GM18870 (cell line): ENCODE measurements at regions not wholly inside any gene's neighbourhood (a gene's known extent, or its start where the extent isn't known, plus 50 kb on each side); places are given as distances from the start of the nearest gene placed in this dataset.
"Not testable (repeated sequence)": the region's sequence is repeated elsewhere in the genome, so short reads cannot be mapped to it uniquely, and the experiment has no call there.

Source experiments
- ATAC-seq: cut with Tn5 transposase; IDR thresholded peaks from one replicate; pipeline ENCODE4 v1.9.1; 2021; ENCODE audit warnings: moderate library complexity; ENCODE audit not compliant: unreplicated experiment

GRCh38 chr6:81876971-81877370, 124.5 kb upstream of the TENT5A start:
- no peak for ATAC-seq

GRCh38 chr6:81875782-81876293, 123.4 kb upstream of the TENT5A start:
- no peak for ATAC-seq

- ATAC-seq = not testable (repeated sequence)
Observed at GRCh38 chr6:81869749-81870508, 117.4 kb upstream of the TENT5A start.

DNA sequence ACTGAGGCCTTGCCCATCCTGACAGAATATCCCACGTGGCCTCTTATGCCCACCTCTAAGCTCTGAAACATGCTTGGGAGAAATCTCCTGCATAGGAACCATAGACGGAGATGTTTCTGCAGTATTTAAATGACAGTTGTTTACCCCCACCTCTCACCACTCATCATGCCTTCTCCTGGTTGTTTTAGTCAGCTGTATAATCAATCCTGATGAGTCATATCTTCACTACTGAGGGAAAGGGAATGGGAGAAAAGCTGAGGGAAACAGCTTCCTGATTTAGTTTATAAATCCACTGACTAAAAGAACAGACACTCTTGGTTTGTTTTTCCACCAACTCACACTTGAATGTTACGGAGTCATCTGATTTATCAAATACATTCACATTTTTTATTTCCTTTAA, 113.2 kb upstream of the TENT5A start:
- ATAC-seq = no peak

- ATAC-seq = no peak
Observed at GRCh38 chr6:81864124-81864523, 111.6 kb upstream of the TENT5A start.

GRCh38 chr6:81863123-81863522, 110.6 kb upstream of the TENT5A start:
- ATAC-seq = no peak

- ATAC-seq = no peak
Observed at GRCh38 chr6:81861281-81861680, 108.8 kb upstream of the TENT5A start.

- ATAC-seq = no peak
Observed at GRCh38 chr6:81859884-81860283, 107.4 kb upstream of the TENT5A start.

DNA sequence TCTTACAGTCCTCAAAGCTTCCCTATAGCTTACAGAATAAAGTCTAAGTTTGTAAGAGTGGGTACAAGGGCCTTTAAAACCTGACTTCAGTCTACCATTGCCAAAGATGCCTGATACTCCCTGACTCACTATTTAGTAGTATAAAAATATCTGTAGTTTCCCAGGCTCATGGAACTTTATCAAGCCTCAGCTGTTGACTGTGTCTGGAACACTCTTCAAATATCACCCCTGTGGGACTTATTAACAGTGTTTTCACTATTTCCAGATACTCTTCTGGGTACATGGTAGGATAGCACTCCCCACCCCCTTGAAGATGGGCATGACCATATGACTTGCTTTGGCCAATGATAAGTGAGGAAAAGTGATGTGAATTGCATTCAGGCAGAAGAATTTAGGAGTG, 105.3 kb upstream of the TENT5A start:
- no peak for ATAC-seq

- ATAC-seq = no peak
Observed at GRCh38 chr6:81856872-81857271, 104.4 kb upstream of the TENT5A start.

DNA sequence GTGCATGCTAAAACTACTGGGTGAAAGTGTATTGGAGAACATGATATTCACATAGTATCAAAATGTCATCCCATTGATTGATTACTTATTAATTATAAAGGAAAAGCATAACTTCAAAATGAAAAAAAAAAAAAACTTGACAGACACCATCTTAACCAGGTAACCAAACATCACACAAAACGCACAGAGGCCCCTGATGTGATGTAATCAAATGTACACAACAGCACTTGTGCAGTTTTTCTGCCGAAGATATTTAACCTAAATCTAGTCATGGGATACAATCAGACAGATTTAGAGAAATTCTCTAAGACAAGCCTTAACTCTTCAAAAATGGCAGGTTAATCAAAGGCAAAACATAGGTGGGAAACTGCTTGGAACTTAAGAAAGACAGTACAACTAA, 102.0 kb upstream of the TENT5A start:
- ATAC-seq = no peak

DNA sequence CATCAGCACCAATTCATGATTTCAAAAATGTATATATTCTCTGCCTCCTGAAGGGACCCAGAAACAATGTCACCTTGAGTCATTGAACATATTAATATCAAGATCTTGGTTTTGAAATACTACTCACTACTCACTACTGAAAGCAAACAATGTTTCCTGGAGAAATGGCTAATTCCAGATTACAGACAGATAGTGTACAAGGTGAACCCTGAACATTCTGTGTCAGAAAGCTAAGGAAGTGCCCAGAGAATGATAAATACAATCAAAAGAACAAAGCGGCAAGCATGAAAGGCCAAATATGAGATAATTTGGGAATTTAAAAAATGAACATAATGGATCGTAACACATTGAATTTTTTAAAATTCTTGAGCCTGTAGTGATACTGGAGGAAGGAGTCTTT, 101.5 kb upstream of the TENT5A start:
- ATAC-seq = no peak

- ATAC-seq = no peak
Observed at GRCh38 chr6:81849248-81849647, 96.8 kb upstream of the TENT5A start.

- no peak for ATAC-seq
Observed at GRCh38 chr6:81847866-81848265, 95.4 kb upstream of the TENT5A start.

- no peak for ATAC-seq
Observed at GRCh38 chr6:81844686-81845085, 92.2 kb upstream of the TENT5A start.

DNA sequence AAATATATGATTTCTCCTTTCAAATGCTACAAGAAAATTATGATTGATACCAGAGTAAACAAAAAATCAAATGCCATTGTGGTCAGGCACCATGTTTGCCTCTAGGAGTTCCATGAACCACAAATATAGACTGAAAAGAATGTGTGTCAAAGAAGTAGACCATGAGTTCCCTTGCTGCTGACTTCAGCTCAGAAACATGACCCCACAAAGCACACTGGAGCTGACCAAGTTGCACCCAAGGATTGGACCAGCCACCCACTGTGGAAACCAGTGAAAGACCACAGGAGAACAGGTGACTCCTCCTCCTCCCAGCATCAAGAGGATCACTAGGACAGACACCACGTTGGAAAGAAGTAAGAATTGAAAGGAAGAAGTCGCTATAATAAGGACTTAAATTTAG, 90.8 kb upstream of the TENT5A start:
- no peak for ATAC-seq

DNA sequence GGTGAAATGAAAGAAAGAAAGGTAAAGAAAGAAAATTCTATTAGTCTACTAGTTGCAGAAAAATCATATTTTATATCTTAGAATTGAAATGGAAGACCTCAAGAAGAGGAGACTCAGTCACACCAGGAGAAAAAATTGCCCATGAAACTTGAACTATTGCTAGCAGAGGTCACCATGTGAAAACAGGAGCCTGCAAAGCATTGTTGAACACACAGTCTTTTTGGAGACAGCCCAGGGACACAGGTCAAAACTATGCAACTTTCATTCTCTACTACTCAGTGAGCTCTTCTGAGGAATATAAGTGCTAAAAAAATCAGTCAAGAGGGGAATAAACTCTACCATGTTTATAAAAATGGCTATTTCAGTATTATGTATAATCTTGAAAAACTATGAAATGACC, 89.8 kb upstream of the TENT5A start:
- no peak for ATAC-seq

- ATAC-seq = no peak
Observed at GRCh38 chr6:81838724-81839426, 86.4 kb upstream of the TENT5A start.

DNA sequence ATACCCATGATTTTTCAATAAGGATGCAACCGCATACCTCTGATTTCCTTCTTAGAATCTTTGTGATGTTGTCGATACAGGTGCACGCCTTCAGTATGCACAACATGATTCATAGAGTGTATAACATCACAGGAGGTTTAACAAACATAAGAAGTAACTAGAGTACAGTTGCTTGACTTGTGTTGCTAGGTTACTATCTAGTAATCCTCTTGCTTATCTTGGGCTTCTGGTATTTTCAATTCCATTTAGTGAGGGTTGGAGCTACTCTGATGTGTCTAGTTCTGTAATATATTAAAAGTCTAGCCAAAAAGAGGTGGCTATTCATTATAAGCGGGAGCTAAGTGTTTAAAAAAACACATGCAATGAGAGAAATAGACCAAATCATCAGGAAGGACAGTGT, 85.5 kb upstream of the TENT5A start:
- ATAC-seq = no peak

DNA sequence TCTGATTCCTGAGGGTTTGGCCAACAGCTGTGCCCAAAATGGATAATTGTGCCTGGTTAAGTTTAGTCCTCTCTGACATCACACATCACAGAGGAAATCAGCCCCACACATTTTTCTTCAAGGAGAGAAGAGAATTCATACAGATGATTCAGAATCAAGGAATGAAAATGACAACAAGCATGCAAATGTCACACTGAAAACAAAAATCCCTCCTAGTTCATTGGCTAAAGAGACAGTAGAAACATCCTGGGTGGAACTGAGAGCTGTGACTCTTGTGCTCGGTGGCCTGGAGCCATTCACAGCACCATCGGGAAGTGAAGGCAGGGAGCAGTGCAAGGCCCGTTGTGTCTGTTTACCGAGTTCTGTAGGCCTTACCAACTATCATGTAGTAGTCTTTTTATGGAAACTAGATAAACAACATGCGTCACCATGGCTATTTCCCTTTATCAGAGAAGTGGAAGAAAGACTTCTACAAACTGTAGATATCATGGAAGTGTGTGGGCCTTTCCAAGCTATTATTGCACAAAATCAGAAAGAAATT, 81.7 kb upstream of the TENT5A start:
- ATAC-seq = no peak

DNA sequence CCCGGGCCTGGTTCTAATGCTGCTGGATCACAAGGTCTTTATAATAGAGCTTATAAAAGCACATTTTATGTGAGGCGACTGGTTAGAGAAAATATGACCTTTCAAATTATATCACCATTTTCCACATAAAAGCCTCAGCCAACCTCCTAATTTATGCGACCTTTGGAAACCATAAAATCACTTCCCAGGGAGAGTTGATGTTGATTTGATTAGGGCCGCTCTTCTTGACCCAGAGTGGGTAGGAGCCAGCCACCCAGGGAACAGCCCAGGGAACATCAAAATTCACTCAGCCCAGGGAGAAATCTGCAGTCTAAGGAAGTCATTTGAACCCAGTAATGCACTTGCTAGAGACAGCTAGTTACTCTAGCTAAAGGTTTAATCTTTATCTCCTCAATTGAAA, 79.8 kb upstream of the TENT5A start:
- no peak for ATAC-seq

GRCh38 chr6:81831274-81831673, 78.8 kb upstream of the TENT5A start:
- no peak for ATAC-seq
